ENCODE measurements at regions not wholly inside any gene's neighbourhood (a gene's known extent, or its start where the extent isn't known, plus 50 kb on each side); places are given as distances from the start of the nearest gene placed in this dataset.
"Not testable (repeated sequence)": the region's sequence is repeated elsewhere in the genome, so short reads cannot be mapped to it uniquely, and the experiment has no call there.

GRCh38 chr18:2237706-2238105, 333.6 kb downstream of the METTL4 start:
- no peak overlapping the region for H3K27ac ChIP-seq
- H3K4me2 ChIP-seq (ENCODE audit: unreplicated experiment), result no peak overlapping the region

GRCh38 chr18:2240311-2240705, 331.0 kb downstream of the METTL4 start:
- Histone ChIP-seq H3K4me1 (ENCODE audit: insufficient read depth) (peaks cover 15% of the 10 kb centered on the region), H4K20me1 (ENCODE audit: insufficient read depth) (no peaks in the 10 kb centered on the region), H3K4me3 (0 out of 2 replicates have a peak overlapping the region, but pooled peaks have one; percentile 11), H3K9me3 (ENCODE audit: low read depth) (no peaks in the 10 kb centered on the region), H3K9me2 (ENCODE audit: insufficient read depth) (no peaks in the 10 kb centered on the region), H3K27ac (no peak overlapping the region), H3K79me2 (ENCODE audit: insufficient read depth) (no peaks in the 10 kb centered on the region), H2AFZ (peak overlapping the region; percentile 44; the same call in 1 of the 2 replicates), H3K9ac (no peak overlapping the region), H3K27me3 (replicated peaks; ENCODE audit: insufficient read depth) (peaks cover 8% of the 10 kb centered on the region; the same call in 1 of the 2 replicates), H3F3A (ENCODE audit: insufficient read depth) (peaks cover 10% of the 10 kb centered on the region; the same call in 1 of the 2 replicates), H3K4me2 (ENCODE audit: unreplicated experiment) (no peak overlapping the region), H3K36me3 (ENCODE audit: low read depth) (no peaks in the 10 kb centered on the region)
- in situ Hi-C loops (cut with MboI), result no loop called here
- 8 to 11% methylated on average over 4 of the region's 4 CpGs for WGBS, 2 experiments (ENCODE audit: low coverage in 1 of 2, low lambda C conversion rate in 2 of 2, missing lambda C conversion rate in 2 of 2)
- TF ChIP-seq EZH2 (IDR thresholded peaks at IDR 0.05; ENCODE audit: insufficient read depth, poor library complexity, severe bottlenecking), result no peak
- no peak for TF ChIP-seq EZH2phosphoT487 (IDR thresholded peaks at IDR 0.05; ENCODE audit: insufficient read depth, low read depth)
- DNase-seq, result peak; percentile 27

More at GRCh38 chr18:2237706-2238105, 333.6 kb downstream of the METTL4 start:
- H3K4me1 ChIP-seq (ENCODE audit: insufficient read depth), result peaks cover 15% of the 10 kb centered on the region
- H3K9me3 ChIP-seq (ENCODE audit: low read depth), result no peaks in the 10 kb centered on the region
- H2AFZ ChIP-seq, result no peak overlapping the region
- in situ Hi-C loops (cut with MboI), result no loop called here
- H3F3A ChIP-seq (ENCODE audit: insufficient read depth), result peaks cover 10% of the 10 kb centered on the region; the same call in 1 of the 2 replicates
- H3K9me2 ChIP-seq (ENCODE audit: insufficient read depth), result no peaks in the 10 kb centered on the region
- H3K4me3 ChIP-seq, result no peak overlapping the region
- H3K79me2 ChIP-seq (ENCODE audit: insufficient read depth), result no peaks in the 10 kb centered on the region
- H3K27me3 ChIP-seq (replicated peaks; ENCODE audit: insufficient read depth), result peaks cover 8% of the 10 kb centered on the region; the same call in 1 of the 2 replicates
- H3K9ac ChIP-seq, result no peak overlapping the region
- H4K20me1 ChIP-seq (ENCODE audit: insufficient read depth), result no peaks in the 10 kb centered on the region
- DNase-seq, result no peak
- no peaks in the 10 kb centered on the region for H3K36me3 ChIP-seq (ENCODE audit: low read depth)
- 8 to 13% methylated on average over 7 of the region's 7 CpGs for WGBS, 2 experiments (ENCODE audit: low coverage in 1 of 2, low lambda C conversion rate in 2 of 2, missing lambda C conversion rate in 2 of 2)
- TF ChIP-seq EZH2phosphoT487 (IDR thresholded peaks at IDR 0.05; ENCODE audit: insufficient read depth, low read depth), result no peak
- TF ChIP-seq EZH2 (IDR thresholded peaks at IDR 0.05; ENCODE audit: insufficient read depth, poor library complexity, severe bottlenecking), result no peak

- Histone ChIP-seq H3K4me3 (no peak overlapping the region), H3F3A (ENCODE audit: insufficient read depth) (peaks cover 2% of the 10 kb centered on the region; the same call in 1 of the 2 replicates), H3K9me3 (ENCODE audit: low read depth) (no peaks in the 10 kb centered on the region), H3K9me2 (ENCODE audit: insufficient read depth) (no peaks in the 10 kb centered on the region), H3K4me2 (ENCODE audit: unreplicated experiment) (no peak overlapping the region), H4K20me1 (ENCODE audit: insufficient read depth) (no peaks in the 10 kb centered on the region), H2AFZ (no peak overlapping the region), H3K4me1 (ENCODE audit: insufficient read depth) (peaks cover 9% of the 10 kb centered on the region), H3K79me2 (ENCODE audit: insufficient read depth) (no peaks in the 10 kb centered on the region), H3K27ac (no peak overlapping the region), H3K27me3 (replicated peaks; ENCODE audit: insufficient read depth) (no peaks in the 10 kb centered on the region), H3K9ac (no peak overlapping the region), H3K36me3 (ENCODE audit: low read depth) (no peaks in the 10 kb centered on the region)
- in situ Hi-C loops (cut with MboI), result no loop called here
- DNase-seq, result no peak
- no peak for TF ChIP-seq EZH2phosphoT487 (IDR thresholded peaks at IDR 0.05; ENCODE audit: insufficient read depth, low read depth)
Observed at GRCh38 chr18:2244641-2245040, 326.7 kb downstream of the METTL4 start.

GRCh38 chr18:2247101-2247500, 324.2 kb downstream of the METTL4 start:
- H2AFZ ChIP-seq; H3K9ac ChIP-seq; H3K9me2 ChIP-seq (ENCODE audit: insufficient read depth); H3K4me3 ChIP-seq; H3K27me3 ChIP-seq (replicated peaks; ENCODE audit: insufficient read depth); H3K79me2 ChIP-seq (ENCODE audit: insufficient read depth); H3K36me3 ChIP-seq (ENCODE audit: low read depth); H3K4me1 ChIP-seq (ENCODE audit: insufficient read depth); H3K27ac ChIP-seq; in situ Hi-C loops (cut with MboI); DNase-seq; H3K9me3 ChIP-seq (ENCODE audit: low read depth); H3F3A ChIP-seq (ENCODE audit: insufficient read depth); H4K20me1 ChIP-seq (ENCODE audit: insufficient read depth); H3K4me2 ChIP-seq (ENCODE audit: unreplicated experiment): not testable (repeated sequence)
- 75% methylated on average over 17 to 19 of the region's 19 CpGs for WGBS, 2 experiments (ENCODE audit: low coverage in 1 of 2, low lambda C conversion rate in 2 of 2, missing lambda C conversion rate in 2 of 2)

GRCh38 chr18:2254977-2255376, 316.3 kb downstream of the METTL4 start:
- Histone ChIP-seq H2AFZ (no peak overlapping the region), H3K27me3 (replicated peaks; ENCODE audit: insufficient read depth) (no peaks in the 10 kb centered on the region), H3K4me2 (ENCODE audit: unreplicated experiment) (no peak overlapping the region), H3K79me2 (ENCODE audit: insufficient read depth) (no peaks in the 10 kb centered on the region), H3K4me1 (ENCODE audit: insufficient read depth) (no peaks in the 10 kb centered on the region), H3F3A (ENCODE audit: insufficient read depth) (no peaks in the 10 kb centered on the region), H3K9me3 (ENCODE audit: low read depth) (no peaks in the 10 kb centered on the region), H3K9me2 (ENCODE audit: insufficient read depth) (no peaks in the 10 kb centered on the region), H3K9ac (no peak overlapping the region), H3K4me3 (no peak overlapping the region), H4K20me1 (ENCODE audit: insufficient read depth) (no peaks in the 10 kb centered on the region), H3K36me3 (ENCODE audit: low read depth) (no peaks in the 10 kb centered on the region), H3K27ac (no peak overlapping the region)
- in situ Hi-C loops (cut with MboI), result no loop called here
- TF ChIP-seq EZH2 (IDR thresholded peaks at IDR 0.05; ENCODE audit: insufficient read depth, poor library complexity, severe bottlenecking), result no peak
- no peak for TF ChIP-seq EZH2phosphoT487 (IDR thresholded peaks at IDR 0.05; ENCODE audit: insufficient read depth, low read depth)
- 10 to 28% methylated on average over 3 of the region's 3 CpGs for WGBS, 2 experiments (ENCODE audit: low coverage in 1 of 2, low lambda C conversion rate in 2 of 2, missing lambda C conversion rate in 2 of 2)
- DNase-seq, result no peak
